Right atrium auricular region (tissue), 2 donors: ENCODE measurements at regions not wholly inside any gene's neighbourhood (a gene's known extent, or its start where the extent isn't known, plus 50 kb on each side); places are given as distances from the start of the nearest gene placed in this dataset.

ENCODE experiments used
- DNase-seq: peaks from one replicate; pipeline ENCODE4 v3.0.0-alpha.2; 2019; ENCODE audit warnings: low spot score
- H3K27ac ChIP-seq, 2 donors: fragments of 200-600 bp; sonication (generic); 1 replicate in 1 of 2; 2 replicates in 1 of 2; pipeline ENCODE4 v1.5.1; 2016 to 2019
- H3K27me3 ChIP-seq, 2 donors: fragments of 200-600 bp; sonication (generic); one replicate each; pipeline versions ENCODE4 v1.5.1 to v1.6.0; 2017 to 2019
- H3K36me3 ChIP-seq: fragments of 200-600 bp; sonication (generic); one replicate; pipeline ENCODE4 v1.5.1; 2016
- H3K4me1 ChIP-seq, 2 donors: fragments of 200-600 bp; sonication (generic); one replicate each; pipeline versions ENCODE4 v1.5.1 to v1.6.0; 2017 to 2019
- H3K4me3 ChIP-seq, 2 donors: fragments of 200-600 bp; sonication (generic); 1 replicate in 1 of 2; 2 replicates in 1 of 2; pipeline ENCODE4 v1.5.1; 2017 to 2019; ENCODE audit warnings: mild to moderate bottlenecking in 1 of 2, moderate library complexity in 1 of 2
- H3K9me3 ChIP-seq, 2 donors: fragments of 200-600 bp; sonication (generic); one replicate each; pipeline ENCODE4 v1.5.1; 2019
- TF ChIP-seq, protein P1 (sequence below), 2 donors: fragments of 200-600 bp; sonication (generic); IDR thresholded peaks; one replicate each; pipeline ENCODE4 v1.5.1; 2019; ENCODE audit warnings: antibody characterized with exemption in 2 of 2

GRCh38 chr2:150417278-150417677 lies 70.2 kb downstream of the RND3 start:
- Histone ChIP-seq H3K4me1 (no peaks in the 10 kb centered on the region), H3K27ac (no peak overlapping the region), H3K9me3 (no peaks in the 10 kb centered on the region), H3K36me3 (no peaks in the 10 kb centered on the region), H3K4me3 (no peak overlapping the region), H3K27me3 (no peaks in the 10 kb centered on the region)
- DNase-seq: no peak
- TF ChIP-seq, protein P1, sequence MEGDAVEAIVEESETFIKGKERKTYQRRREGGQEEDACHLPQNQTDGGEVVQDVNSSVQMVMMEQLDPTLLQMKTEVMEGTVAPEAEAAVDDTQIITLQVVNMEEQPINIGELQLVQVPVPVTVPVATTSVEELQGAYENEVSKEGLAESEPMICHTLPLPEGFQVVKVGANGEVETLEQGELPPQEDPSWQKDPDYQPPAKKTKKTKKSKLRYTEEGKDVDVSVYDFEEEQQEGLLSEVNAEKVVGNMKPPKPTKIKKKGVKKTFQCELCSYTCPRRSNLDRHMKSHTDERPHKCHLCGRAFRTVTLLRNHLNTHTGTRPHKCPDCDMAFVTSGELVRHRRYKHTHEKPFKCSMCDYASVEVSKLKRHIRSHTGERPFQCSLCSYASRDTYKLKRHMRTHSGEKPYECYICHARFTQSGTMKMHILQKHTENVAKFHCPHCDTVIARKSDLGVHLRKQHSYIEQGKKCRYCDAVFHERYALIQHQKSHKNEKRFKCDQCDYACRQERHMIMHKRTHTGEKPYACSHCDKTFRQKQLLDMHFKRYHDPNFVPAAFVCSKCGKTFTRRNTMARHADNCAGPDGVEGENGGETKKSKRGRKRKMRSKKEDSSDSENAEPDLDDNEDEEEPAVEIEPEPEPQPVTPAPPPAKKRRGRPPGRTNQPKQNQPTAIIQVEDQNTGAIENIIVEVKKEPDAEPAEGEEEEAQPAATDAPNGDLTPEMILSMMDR (IDR thresholded peaks at IDR 0.05): no peak

GRCh38 chr2:150415022-150415421 lies 72.4 kb downstream of the RND3 start:
- Histone ChIP-seq H3K4me1 (no peaks in the 10 kb centered on the region), H3K36me3 (no peaks in the 10 kb centered on the region), H3K27ac (no peak overlapping the region), H3K27me3 (no peaks in the 10 kb centered on the region), H3K9me3 (no peaks in the 10 kb centered on the region), H3K4me3 (no peak overlapping the region)
- TF ChIP-seq, protein P1 (IDR thresholded peaks at IDR 0.05): no peak
- DNase-seq: no peak

- no peak for DNase-seq
- Histone ChIP-seq H3K4me3 (no peak overlapping the region), H3K36me3 (no peaks in the 10 kb centered on the region), H3K9me3 (no peaks in the 10 kb centered on the region), H3K27me3 (no peaks in the 10 kb centered on the region), H3K27ac (no peak overlapping the region), H3K4me1 (no peaks in the 10 kb centered on the region)
- TF ChIP-seq, protein P1 (IDR thresholded peaks at IDR 0.05): no peak
Observed at GRCh38 chr2:150413910-150414309, 73.6 kb downstream of the RND3 start.

DNA sequence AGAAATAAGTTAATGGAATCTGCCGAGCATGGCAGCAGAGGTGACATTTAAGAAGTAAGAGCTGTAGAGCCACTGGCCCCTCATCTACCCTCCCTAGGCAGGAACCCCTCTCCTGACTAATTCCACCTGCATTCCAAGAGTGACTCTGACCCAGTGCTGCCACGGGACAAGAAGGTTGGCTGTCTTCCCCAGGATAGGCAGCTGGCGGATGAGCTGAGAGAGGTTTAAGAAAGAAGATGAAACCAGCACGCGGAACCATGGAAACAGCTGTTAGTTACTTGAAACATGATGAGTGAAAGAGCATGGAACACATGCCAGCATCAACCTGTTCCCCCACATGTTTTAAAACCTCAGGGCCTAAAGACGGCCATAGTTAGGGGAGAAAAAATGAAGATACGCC lies 74.1 kb downstream of the RND3 start:
- H3K4me3 ChIP-seq: no peak overlapping the region
- TF ChIP-seq, protein P1 (IDR thresholded peaks at IDR 0.05): no peak
- no peak for DNase-seq

GRCh38 chr2:150410809-150411208 lies 76.7 kb downstream of the RND3 start:
- Histone ChIP-seq H3K4me1 (no peaks in the 10 kb centered on the region), H3K27me3 (no peaks in the 10 kb centered on the region), H3K27ac (no peak overlapping the region), H3K36me3 (no peaks in the 10 kb centered on the region), H3K4me3 (no peak overlapping the region), H3K9me3 (no peaks in the 10 kb centered on the region)
- TF ChIP-seq, protein P1 (IDR thresholded peaks at IDR 0.05): no peak
- no peak for DNase-seq

More for the DNA sequence above, 74.1 kb downstream of the RND3 start:
- no peaks in the 10 kb centered on the region for H3K36me3 ChIP-seq
- H3K27me3 ChIP-seq: no peaks in the 10 kb centered on the region
- H3K27ac ChIP-seq: no peak overlapping the region
- H3K9me3 ChIP-seq: no peaks in the 10 kb centered on the region
- no peaks in the 10 kb centered on the region for H3K4me1 ChIP-seq

DNA sequence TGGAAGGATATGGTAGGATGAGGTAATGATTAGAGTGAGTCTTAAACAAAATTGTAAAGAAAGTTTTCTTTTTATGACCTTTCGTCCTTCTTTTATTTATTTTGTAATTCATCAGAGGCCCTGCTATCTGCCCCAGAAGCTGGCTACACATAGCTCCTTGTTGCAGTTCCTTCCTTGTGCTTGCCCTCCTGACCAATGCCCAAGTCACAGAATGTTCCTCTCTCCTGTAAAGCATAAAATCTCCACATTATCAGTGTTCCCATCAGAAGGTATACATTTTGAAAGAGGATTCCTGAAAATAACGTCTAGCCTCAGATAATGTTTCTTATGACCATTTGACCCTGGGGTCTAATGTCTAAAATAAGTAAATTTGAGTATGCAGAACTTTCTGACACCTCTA lies 78.3 kb downstream of the RND3 start:
- TF ChIP-seq, protein P1 (IDR thresholded peaks at IDR 0.05): no peak
- H3K4me3 ChIP-seq: no peak overlapping the region
- H3K9me3 ChIP-seq: no peaks in the 10 kb centered on the region
- H3K36me3 ChIP-seq: no peaks in the 10 kb centered on the region
- no peaks in the 10 kb centered on the region for H3K27me3 ChIP-seq
- no peaks in the 10 kb centered on the region for H3K4me1 ChIP-seq
- no peak for DNase-seq
- no peak overlapping the region for H3K27ac ChIP-seq
